NCI-H748 treated with DMSO at 0.1 percent for 48 hours (cell line): ENCODE measurements at regions not wholly inside any gene's neighbourhood (a gene's known extent, or its start where the extent isn't known, plus 50 kb on each side); places are given as distances from the start of the nearest gene placed in this dataset.

Source experiments
- DNase-seq: peaks from one replicate; lab custom pipeline; 2025; lab: John Stamatoyannopoulos, UW

- no peak for DNase-seq
Observed at GRCh38 chr3:170752571-170753155, 117.3 kb downstream of the RPL22L1 start.

- DNase-seq: no peak
Observed at GRCh38 chr3:170751899-170752293, 118.1 kb downstream of the RPL22L1 start.

GRCh38 chr3:170751083-170751898 is 118.7 kb downstream of the RPL22L1 start:
- DNase-seq: no peak

- DNase-seq: no peak
Observed at GRCh38 chr3:170750478-170750830, 119.5 kb downstream of the RPL22L1 start.

GRCh38 chr3:170749765-170750477 is 120.1 kb downstream of the RPL22L1 start:
- DNase-seq: no peak

- DNase-seq: no peak
Observed at GRCh38 chr3:170749185-170749584, 120.8 kb downstream of the RPL22L1 start.

GRCh38 chr3:170746175-170746942 is 123.6 kb downstream of the RPL22L1 start:
- DNase-seq: no peak

- DNase-seq: no peak
Observed at GRCh38 chr3:170745211-170745718, 124.7 kb downstream of the RPL22L1 start.

GRCh38 chr3:170741756-170742529 is 128.1 kb downstream of the RPL22L1 start:
- DNase-seq: no peak

- DNase-seq: peak; percentile 7
Observed at GRCh38 chr3:170740726-170741591, 129.0 kb downstream of the RPL22L1 start.

- no peak for DNase-seq
Observed at GRCh38 chr3:170740285-170740684, 129.7 kb downstream of the RPL22L1 start.

- DNase-seq: no peak
Observed at GRCh38 chr3:170739410-170739809, 130.6 kb downstream of the RPL22L1 start.

GRCh38 chr3:170738766-170739165 is 131.2 kb downstream of the RPL22L1 start:
- no peak for DNase-seq

GRCh38 chr3:170737498-170738162 is 132.4 kb downstream of the RPL22L1 start:
- DNase-seq: no peak

GRCh38 chr3:170735821-170736220 is 134.2 kb downstream of the RPL22L1 start:
- no peak for DNase-seq

- DNase-seq: no peak
Observed at GRCh38 chr3:170734735-170735065, 135.3 kb downstream of the RPL22L1 start.

GRCh38 chr3:170734043-170734734 is 135.8 kb downstream of the RPL22L1 start:
- no peak for DNase-seq

GRCh38 chr3:170732660-170733245 is 137.2 kb downstream of the RPL22L1 start:
- no peak for DNase-seq

GRCh38 chr3:170731281-170731680 is 138.7 kb downstream of the RPL22L1 start:
- DNase-seq: no peak
